Fibroblast of mammary gland (primary cell): ENCODE measurements at regions not wholly inside any gene's neighbourhood (a gene's known extent, or its start where the extent isn't known, plus 50 kb on each side); places are given as distances from the start of the nearest gene placed in this dataset.

Experiments
- DNase-seq: peaks from one replicate; pipeline ENCODE4 v3.0.0-alpha.2; 2010; ENCODE audit warnings: low read depth
- H3K4me3 ChIP-seq: 2 replicates; pipeline ENCODE4 v1.5.1; 2011; ENCODE audit warnings: low read depth, mild to moderate bottlenecking, low read length, moderate library complexity; ENCODE audit not compliant: control insufficient read depth
- CTCF ChIP-seq: conservative IDR thresholded peaks from 2 replicates; pipeline ENCODE4 v1.5.1; 2011; ENCODE audit warnings: low read depth, low read length, inconsistent platforms; ENCODE audit not compliant: control insufficient read depth, insufficient read depth

GRCh38 chr5:1748271-1748670 lies 51.4 kb downstream of the MRPL36 start:
- H3K4me3 ChIP-seq = no peak overlapping the region
- TF ChIP-seq CTCF = no peak
- no peak for DNase-seq

- no peak overlapping the region for H3K4me3 ChIP-seq
- no peak for TF ChIP-seq CTCF
- DNase-seq = no peak
Observed at GRCh38 chr5:1747803-1748085, 51.9 kb downstream of the MRPL36 start.

GRCh38 chr5:1747079-1747802 lies 52.4 kb downstream of the MRPL36 start:
- H3K4me3 ChIP-seq = no peak overlapping the region
- no peak for TF ChIP-seq CTCF
- DNase-seq = no peak

GRCh38 chr5:1746371-1747078 lies 53.1 kb downstream of the MRPL36 start:
- no peak for TF ChIP-seq CTCF
- DNase-seq = no peak
- H3K4me3 ChIP-seq = no peak overlapping the region

- no peak overlapping the region for H3K4me3 ChIP-seq
- no peak for DNase-seq
- TF ChIP-seq CTCF = no peak
Observed at GRCh38 chr5:1745796-1746370, 53.8 kb downstream of the MRPL36 start.

GRCh38 chr5:1745123-1745795 lies 54.4 kb downstream of the MRPL36 start:
- H3K4me3 ChIP-seq = no peak overlapping the region
- TF ChIP-seq CTCF = no peak
- DNase-seq = no peak
